SK-N-SH treated with all-trans-retinoic acid at 6 μM for 48 hours (cell line): ENCODE measurements at regions not wholly inside any gene's neighbourhood (a gene's known extent, or its start where the extent isn't known, plus 50 kb on each side); places are given as distances from the start of the nearest gene placed in this dataset.
"Not testable (repeated sequence)": the region's sequence is repeated elsewhere in the genome, so short reads cannot be mapped to it uniquely, and the experiment has no call there.

Experiments used
- ATAC-seq: fragments of 200-7000 bp; cut with Tn5 transposase; 3 replicates; pipeline ENCODE4 v1.9.1; 2020; ENCODE audit warnings: mild to moderate bottlenecking, moderate library complexity
- ARNTL ChIP-seq: fragments of 450-650 bp; formaldehyde crosslinking; IDR thresholded peaks from 2 replicates; pipeline ENCODE4 v1.5.0; 2020; ENCODE audit warnings: low read depth, mild to moderate bottlenecking, moderate library complexity, borderline replicate concordance
- BACH2 ChIP-seq: fragments of 250-450 bp; sonication (Bioruptor Pico); IDR thresholded peaks from 2 replicates; pipeline ENCODE4 v1.9.0; 2021; ENCODE audit warnings: mild to moderate bottlenecking, borderline replicate concordance
- CREB5 ChIP-seq: fragments of 250-450 bp; sonication (Bioruptor Pico); IDR thresholded peaks from 2 replicates; pipeline ENCODE4 v1.5.1; 2020; ENCODE audit warnings: low read depth, mild to moderate bottlenecking, moderate library complexity
- CSDC2 ChIP-seq: fragments of 250-450 bp; sonication (Bioruptor Pico); IDR thresholded peaks from 2 replicates; pipeline ENCODE4 v1.5.0; 2020; ENCODE audit warnings: mild to moderate bottlenecking, moderate library complexity
- ESRRG ChIP-seq: fragments of 250-450 bp; sonication (Bioruptor Pico); IDR thresholded peaks from 2 replicates; pipeline ENCODE4 v1.6.1; 2021; ENCODE audit warnings: mild to moderate bottlenecking
- GLIS3 ChIP-seq: fragments of 250-450 bp; sonication (Bioruptor Pico); IDR thresholded peaks from 2 replicates; pipeline ENCODE4 v1.5.0; 2020; ENCODE audit warnings: mild to moderate bottlenecking, moderate library complexity
- ISL1 ChIP-seq: fragments of 250-450 bp; sonication (Bioruptor Pico); IDR thresholded peaks from 2 replicates; pipeline ENCODE4 v2.1.2; 2022; ENCODE audit warnings: mild to moderate bottlenecking, moderate library complexity
- OSR1 ChIP-seq: fragments of 250-450 bp; sonication (Bioruptor Pico); IDR thresholded peaks from 2 replicates; pipeline ENCODE4 v1.8.0; 2022; ENCODE audit warnings: moderate library complexity, mild to moderate bottlenecking, inconsistent platforms
- PPARA ChIP-seq: fragments of 250-450 bp; sonication (Bioruptor Pico); IDR thresholded peaks from 2 replicates; pipeline ENCODE4 v1.5.0; 2020; ENCODE audit warnings: mild to moderate bottlenecking, borderline replicate concordance
- RARB ChIP-seq: fragments of 250-450 bp; sonication (Bioruptor Pico); IDR thresholded peaks from 2 replicates; pipeline ENCODE4 v1.8.0; 2021; ENCODE audit warnings: mild to moderate bottlenecking, moderate library complexity
- SNAI2 ChIP-seq: fragments of 250-450 bp; sonication (Bioruptor Pico); IDR thresholded peaks from 2 replicates; pipeline ENCODE4 v1.5.0; 2020; ENCODE audit warnings: mild to moderate bottlenecking, moderate library complexity
- TCF4 ChIP-seq: fragments of 250-450 bp; sonication (Bioruptor Pico); IDR thresholded peaks from 2 replicates; pipeline ENCODE4 v1.8.0; 2021; ENCODE audit warnings: mild to moderate bottlenecking, moderate library complexity, borderline replicate concordance
- ZC3H10 ChIP-seq: fragments of 250-450 bp; sonication (Bioruptor Pico); IDR thresholded peaks from 2 replicates; pipeline ENCODE4 v1.5.1; 2021; ENCODE audit warnings: mild to moderate bottlenecking, moderate library complexity
- ZFP3 ChIP-seq: fragments of 250-450 bp; sonication (Bioruptor Pico); IDR thresholded peaks from 2 replicates; pipeline ENCODE4 v1.5.0; 2020; ENCODE audit warnings: mild to moderate bottlenecking, moderate library complexity
- ZFP30 ChIP-seq: fragments of 450-650 bp; formaldehyde crosslinking; IDR thresholded peaks from 2 replicates; pipeline ENCODE4 v1.5.0; 2022; ENCODE audit warnings: mild to moderate bottlenecking, moderate library complexity
- ZNF70 ChIP-seq: fragments of 450-650 bp; formaldehyde crosslinking; IDR thresholded peaks from 2 replicates; pipeline ENCODE4 v1.5.0; 2020; ENCODE audit warnings: mild to moderate bottlenecking, moderate library complexity
- ZNF8 ChIP-seq: fragments of 450-650 bp; formaldehyde crosslinking; IDR thresholded peaks from 2 replicates; pipeline ENCODE4 v1.5.0; 2020; ENCODE audit warnings: mild to moderate bottlenecking, moderate library complexity
- TF ChIP-seq, protein P1 (sequence below): fragments of 250-450 bp; sonication (Bioruptor Pico); IDR thresholded peaks from 2 replicates; pipeline ENCODE4 v1.8.0; 2021; ENCODE audit warnings: low read depth, mild to moderate bottlenecking, moderate library complexity, borderline replicate concordance
- TF ChIP-seq, protein P2 (sequence below): fragments of 250-450 bp; sonication (Bioruptor Pico); IDR thresholded peaks from 2 replicates; pipeline ENCODE4 v1.5.0; 2020; ENCODE audit warnings: mild to moderate bottlenecking, moderate library complexity
- TF ChIP-seq, protein P3 (sequence below): fragments of 250-450 bp; sonication (Bioruptor Pico); IDR thresholded peaks from 2 replicates; pipeline ENCODE4 v1.5.1; 2021; ENCODE audit warnings: mild to moderate bottlenecking, moderate library complexity

DNA sequence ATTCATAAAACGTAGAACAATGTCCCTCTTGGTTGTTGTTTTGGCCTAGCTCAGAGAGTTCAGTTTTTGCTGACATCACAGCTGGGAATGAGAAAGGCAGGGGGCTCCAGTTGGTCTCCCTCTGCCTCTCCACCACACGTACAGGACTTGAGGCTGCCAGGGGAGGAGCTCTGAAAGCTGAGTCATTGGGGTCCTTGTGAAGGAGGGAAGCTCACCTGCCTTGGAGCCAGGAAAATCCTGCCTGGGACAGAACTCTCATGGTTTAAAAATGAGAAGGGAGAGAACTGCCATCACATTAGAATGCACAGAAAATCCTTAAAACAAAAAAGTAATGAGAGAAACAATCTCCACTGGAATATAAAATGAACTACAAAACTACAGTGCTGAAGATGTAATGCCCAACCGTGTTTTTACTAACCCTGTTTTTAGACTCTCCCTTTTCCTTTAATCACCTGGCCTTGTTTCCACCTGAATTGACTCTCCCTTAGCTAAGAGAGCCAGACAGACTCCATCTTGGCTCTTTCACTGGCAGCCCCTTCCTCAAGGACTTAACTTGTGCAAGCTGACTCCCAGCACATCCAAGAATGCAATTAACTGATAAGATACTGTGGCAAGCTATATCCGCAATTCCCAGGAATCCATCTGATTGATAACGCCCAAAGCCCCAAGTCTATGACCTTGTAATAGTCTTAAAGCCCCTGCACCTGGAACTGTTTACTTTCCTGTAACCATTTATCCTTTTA is 58.6 kb upstream of the TARP start:
- ATAC-seq = not testable (repeated sequence)

DNA sequence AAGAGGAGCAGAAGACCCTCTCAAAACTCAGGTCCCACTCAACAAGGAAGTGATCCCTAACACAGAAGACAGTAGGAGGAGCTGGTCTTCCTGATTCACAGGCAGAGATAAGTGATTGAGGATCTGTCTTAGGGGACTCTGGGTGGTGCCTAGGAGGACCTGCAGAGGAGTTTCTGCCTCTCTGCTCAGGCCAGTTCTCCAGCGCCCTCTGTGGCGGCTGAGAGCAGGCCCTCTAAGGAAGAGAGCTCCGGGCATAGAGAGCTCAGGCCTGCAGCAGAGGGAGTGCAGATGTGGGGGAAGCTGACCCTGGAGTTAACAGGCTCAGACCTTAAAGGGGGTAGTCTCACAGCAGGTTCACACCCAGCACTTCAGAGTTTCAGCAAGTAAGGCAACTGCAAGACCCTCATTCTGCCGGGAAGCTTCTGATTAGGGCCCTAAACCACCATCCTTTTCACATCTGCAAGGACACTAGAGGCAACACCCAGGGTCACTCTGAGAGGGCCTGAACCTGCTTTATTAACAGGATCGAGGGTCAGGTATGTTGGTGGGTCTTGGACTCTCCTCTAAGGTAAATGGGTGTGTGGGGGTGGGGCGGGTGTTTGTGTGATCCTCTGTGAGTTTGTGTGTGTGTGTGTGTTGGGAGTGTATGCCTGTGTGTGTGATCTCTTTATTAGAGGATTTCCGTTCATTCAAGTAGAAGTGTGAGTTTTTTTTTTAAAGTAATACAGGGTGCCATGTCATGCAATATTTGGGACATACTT is 57.6 kb upstream of the TARP start:
- ATAC-seq = 0 out of 3 replicates have a peak, but pooled peaks have one; percentile 22
- TF ChIP-seq TCF4 (no peak), ZFP3 (CRISPR knock-in tag) (no peak), ZNF70 (CRISPR knock-in tag) (no peak), ISL1 (CRISPR knock-in tag) (no peak), ZNF8 (CRISPR knock-in tag) (no peak), CSDC2 (CRISPR knock-in tag) (no peak), OSR1 (CRISPR knock-in tag) (no peak), BACH2 (no peak), PPARA (no peak)
- TF ChIP-seq, protein P1, sequence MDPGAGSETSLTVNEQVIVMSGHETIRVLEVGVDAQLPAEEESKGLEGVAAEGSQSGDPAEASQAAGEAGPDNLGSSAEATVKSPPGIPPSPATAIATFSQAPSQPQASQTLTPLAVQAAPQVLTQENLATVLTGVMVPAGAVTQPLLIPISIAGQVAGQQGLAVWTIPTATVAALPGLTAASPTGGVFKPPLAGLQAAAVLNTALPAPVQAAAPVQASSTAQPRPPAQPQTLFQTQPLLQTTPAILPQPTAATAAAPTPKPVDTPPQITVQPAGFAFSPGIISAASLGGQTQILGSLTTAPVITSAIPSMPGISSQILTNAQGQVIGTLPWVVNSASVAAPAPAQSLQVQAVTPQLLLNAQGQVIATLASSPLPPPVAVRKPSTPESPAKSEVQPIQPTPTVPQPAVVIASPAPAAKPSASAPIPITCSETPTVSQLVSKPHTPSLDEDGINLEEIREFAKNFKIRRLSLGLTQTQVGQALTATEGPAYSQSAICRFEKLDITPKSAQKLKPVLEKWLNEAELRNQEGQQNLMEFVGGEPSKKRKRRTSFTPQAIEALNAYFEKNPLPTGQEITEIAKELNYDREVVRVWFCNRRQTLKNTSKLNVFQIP (CRISPR knock-in tag) = no peak

GRCh38 chr7:38330039-38330438 is 56.6 kb upstream of the TARP start:
- ATAC-seq = no peak
- no peak for TF ChIP-seq CREB5 (CRISPR knock-in tag)
- TF ChIP-seq, protein P1 (CRISPR knock-in tag) = no peak
- TF ChIP-seq, protein P2, sequence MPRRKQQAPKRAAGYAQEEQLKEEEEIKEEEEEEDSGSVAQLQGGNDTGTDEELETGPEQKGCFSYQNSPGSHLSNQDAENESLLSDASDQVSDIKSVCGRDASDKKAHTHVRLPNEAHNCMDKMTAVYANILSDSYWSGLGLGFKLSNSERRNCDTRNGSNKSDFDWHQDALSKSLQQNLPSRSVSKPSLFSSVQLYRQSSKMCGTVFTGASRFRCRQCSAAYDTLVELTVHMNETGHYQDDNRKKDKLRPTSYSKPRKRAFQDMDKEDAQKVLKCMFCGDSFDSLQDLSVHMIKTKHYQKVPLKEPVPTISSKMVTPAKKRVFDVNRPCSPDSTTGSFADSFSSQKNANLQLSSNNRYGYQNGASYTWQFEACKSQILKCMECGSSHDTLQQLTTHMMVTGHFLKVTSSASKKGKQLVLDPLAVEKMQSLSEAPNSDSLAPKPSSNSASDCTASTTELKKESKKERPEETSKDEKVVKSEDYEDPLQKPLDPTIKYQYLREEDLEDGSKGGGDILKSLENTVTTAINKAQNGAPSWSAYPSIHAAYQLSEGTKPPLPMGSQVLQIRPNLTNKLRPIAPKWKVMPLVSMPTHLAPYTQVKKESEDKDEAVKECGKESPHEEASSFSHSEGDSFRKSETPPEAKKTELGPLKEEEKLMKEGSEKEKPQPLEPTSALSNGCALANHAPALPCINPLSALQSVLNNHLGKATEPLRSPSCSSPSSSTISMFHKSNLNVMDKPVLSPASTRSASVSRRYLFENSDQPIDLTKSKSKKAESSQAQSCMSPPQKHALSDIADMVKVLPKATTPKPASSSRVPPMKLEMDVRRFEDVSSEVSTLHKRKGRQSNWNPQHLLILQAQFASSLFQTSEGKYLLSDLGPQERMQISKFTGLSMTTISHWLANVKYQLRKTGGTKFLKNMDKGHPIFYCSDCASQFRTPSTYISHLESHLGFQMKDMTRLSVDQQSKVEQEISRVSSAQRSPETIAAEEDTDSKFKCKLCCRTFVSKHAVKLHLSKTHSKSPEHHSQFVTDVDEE (CRISPR knock-in tag) = no peak
- no peak for TF ChIP-seq ZFP30 (CRISPR knock-in tag)
- TF ChIP-seq CSDC2 (CRISPR knock-in tag) = no peak
- no peak for TF ChIP-seq SNAI2
- no peak for TF ChIP-seq ZC3H10 (CRISPR knock-in tag)
- TF ChIP-seq ZNF8 (CRISPR knock-in tag) = no peak
- no peak for TF ChIP-seq GLIS3 (CRISPR knock-in tag)
- no peak for TF ChIP-seq ISL1 (CRISPR knock-in tag)
- no peak for TF ChIP-seq ARNTL
- TF ChIP-seq RARB (CRISPR knock-in tag) = no peak
- TF ChIP-seq, all 23 proteins: peak for 0

DNA sequence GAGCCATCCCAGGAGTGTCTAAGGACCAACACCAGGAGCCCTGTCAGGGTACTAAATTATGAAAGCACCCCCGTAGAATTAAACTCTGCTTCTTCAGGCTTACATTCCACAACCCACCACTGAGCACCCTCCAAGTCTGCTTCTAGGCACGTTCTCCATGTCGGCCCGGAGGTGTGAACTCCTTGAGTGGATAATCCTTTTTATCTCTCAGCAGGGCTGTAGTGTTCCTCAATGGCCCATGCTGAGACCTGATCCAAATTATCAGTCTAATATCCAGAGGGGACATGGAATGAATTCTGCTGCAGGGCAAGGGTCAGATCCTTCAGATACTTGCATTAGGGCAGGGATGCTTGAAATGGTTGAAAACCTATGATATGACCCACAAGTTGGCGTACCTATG is 55.9 kb upstream of the TARP start:
- TF ChIP-seq ISL1 (CRISPR knock-in tag) (no peak), ESRRG (CRISPR knock-in tag) (no peak), ZNF8 (CRISPR knock-in tag) (no peak), ZFP3 (CRISPR knock-in tag) (no peak), ZC3H10 (CRISPR knock-in tag) (no peak), ZFP30 (CRISPR knock-in tag) (no peak), PPARA (no peak), ZNF70 (CRISPR knock-in tag) (no peak), GLIS3 (CRISPR knock-in tag) (no peak)
- TF ChIP-seq, protein P3, sequence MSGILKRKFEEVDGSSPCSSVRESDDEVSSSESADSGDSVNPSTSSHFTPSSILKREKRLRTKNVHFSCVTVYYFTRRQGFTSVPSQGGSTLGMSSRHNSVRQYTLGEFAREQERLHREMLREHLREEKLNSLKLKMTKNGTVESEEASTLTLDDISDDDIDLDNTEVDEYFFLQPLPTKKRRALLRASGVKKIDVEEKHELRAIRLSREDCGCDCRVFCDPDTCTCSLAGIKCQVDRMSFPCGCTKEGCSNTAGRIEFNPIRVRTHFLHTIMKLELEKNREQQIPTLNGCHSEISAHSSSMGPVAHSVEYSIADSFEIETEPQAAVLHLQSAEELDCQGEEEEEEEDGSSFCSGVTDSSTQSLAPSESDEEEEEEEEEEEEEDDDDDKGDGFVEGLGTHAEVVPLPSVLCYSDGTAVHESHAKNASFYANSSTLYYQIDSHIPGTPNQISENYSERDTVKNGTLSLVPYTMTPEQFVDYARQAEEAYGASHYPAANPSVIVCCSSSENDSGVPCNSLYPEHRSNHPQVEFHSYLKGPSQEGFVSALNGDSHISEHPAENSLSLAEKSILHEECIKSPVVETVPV (CRISPR knock-in tag) = no peak
- TF ChIP-seq, protein P2 (CRISPR knock-in tag) = no peak
- TF ChIP-seq, protein P1 (CRISPR knock-in tag) = no peak
- TF ChIP-seq, all 23 proteins: peak for 0
- ATAC-seq = no peak
